Retinal pigment epithelial cell (primary cell): ENCODE measurements at regions not wholly inside any gene's neighbourhood (a gene's known extent, or its start where the extent isn't known, plus 50 kb on each side); places are given as distances from the start of the nearest gene placed in this dataset.
A peak's percentile ranks its signal among the peaks of the same experiment; 100 is the strongest.

Experiments used
- DNase-seq: peaks from one replicate; pipeline ENCODE4 v3.0.0-alpha.2; 2010; ENCODE audit warnings: low read depth
- H3K4me3 ChIP-seq: 2 replicates; pipeline ENCODE4 v1.5.1; 2011; ENCODE audit warnings: mild to moderate bottlenecking, low read length, control low read depth, moderate library complexity
- CTCF ChIP-seq: conservative IDR thresholded peaks from 2 replicates; pipeline ENCODE4 v1.5.1; 2011; ENCODE audit warnings: low read depth, low read length, control low read depth, inconsistent platforms

DNA sequence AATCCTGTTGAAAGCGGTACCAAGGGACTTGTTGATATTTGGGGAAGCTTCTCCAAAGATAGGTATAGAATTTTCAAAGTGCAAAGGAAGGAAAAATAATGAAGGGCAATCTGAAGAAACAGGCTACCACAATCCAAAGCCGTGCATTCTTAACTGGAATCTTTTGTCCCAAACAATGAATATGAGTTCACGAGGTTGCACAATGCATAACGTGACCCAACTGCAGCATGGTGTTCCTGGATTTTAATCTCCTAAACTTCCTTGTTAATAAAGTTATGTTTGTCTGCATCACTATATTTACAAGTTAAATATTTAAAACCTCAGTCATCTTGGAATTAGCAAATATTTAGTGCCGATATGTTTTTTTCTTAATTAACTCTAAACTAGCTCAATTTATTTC, 203.7 kb downstream of the WDR11 start:
- no peak for TF ChIP-seq CTCF
- DNase-seq: no peak

GRCh38 chr10:121057269-121057668, 206.1 kb downstream of the WDR11 start:
- DNase-seq: no peak
- TF ChIP-seq CTCF: no peak
- no peak overlapping the region for H3K4me3 ChIP-seq

More for the DNA sequence above, 203.7 kb downstream of the WDR11 start:
- no peak overlapping the region for H3K4me3 ChIP-seq

- TF ChIP-seq CTCF: no peak
- DNase-seq: peak; percentile 66
- no peak overlapping the region for H3K4me3 ChIP-seq
Measured at GRCh38 chr10:121058082-121058481, 206.9 kb downstream of the WDR11 start.

- TF ChIP-seq CTCF: no peak
- no peak overlapping the region for H3K4me3 ChIP-seq
- DNase-seq: no peak
Measured at GRCh38 chr10:121059351-121059750, 208.2 kb downstream of the WDR11 start.

GRCh38 chr10:121062115-121062514, 211.0 kb downstream of the WDR11 start:
- DNase-seq: no peak
- no peak overlapping the region for H3K4me3 ChIP-seq
- no peak for TF ChIP-seq CTCF

- no peak for DNase-seq
- no peak overlapping the region for H3K4me3 ChIP-seq
- TF ChIP-seq CTCF: no peak
Measured at GRCh38 chr10:121063744-121064143, 212.6 kb downstream of the WDR11 start.

- H3K4me3 ChIP-seq: no peak overlapping the region
- no peak for DNase-seq
- TF ChIP-seq CTCF: no peak
Measured at GRCh38 chr10:121064491-121064890, 213.3 kb downstream of the WDR11 start.
